K562 (cell line): ENCODE measurements at regions not wholly inside any gene's neighbourhood (a gene's known extent, or its start where the extent isn't known, plus 50 kb on each side); places are given as distances from the start of the nearest gene placed in this dataset.
A peak's percentile ranks its signal among the peaks of the same experiment; 100 is the strongest.

ENCODE experiments used
- ATAC-seq: fragments of 200-7000 bp; cut with Tn5 transposase; 3 replicates; pipeline ENCODE4 v1.9.1; 2020; ENCODE audit warnings: moderate library complexity
- BruUV-seq: library from RNA; stranded (reverse); fragments of 400-500 nt; replicated peaks from 2 replicates; lab custom pipeline; 2021; lab: Mats Ljungman, UMichigan
- CTCF ChIA-PET: fragments of 300-600 bp; formaldehyde crosslinking; extraction: SDS; loops from one replicate; lab custom pipeline; 2021; ENCODE audit warnings: low intra/inter-chr PET ratio; lab: Yijun Ruan, JAX
- POLR2A ChIA-PET: fragments of 300-600, 350-650 bp; sonication (Branson Sonifier 250); formaldehyde crosslinking; extraction: SDS; loops from one replicate; lab custom pipeline; 2021; ENCODE audit warnings: antibody characterized with exemption, inconsistent platforms; lab: Yijun Ruan, JAX
- DNase-seq, 4 experiments: peaks; one replicate each; pipeline versions ENCODE4 v3.0.0 to v3.0.0-alpha.2; 2011 to 2018; ENCODE audit warnings: low spot score in 3 of 4, mixed read lengths in 3 of 4; ENCODE audit errors: extremely low read depth in 1 of 4
- FAIRE-seq: peaks from 2 replicates; lab custom pipeline; 2011; peaks lifted over from hg19 to GRCh38; lab: Jason Lieb, UNC
- H2AFZ ChIP-seq: 2 replicates; pipeline ENCODE4 v1.6.0; 2011; ENCODE audit warnings: low read depth, low read length, control low read depth, inconsistent platforms
- H3K27ac ChIP-seq: fragments of 200-600 bp; 3 replicates; pipeline ENCODE4 v1.8.0; 2011; ENCODE audit warnings: low read depth, mild to moderate bottlenecking, control low read depth, inconsistent platforms, low read length, moderate library complexity, mixed read lengths; ENCODE audit errors: extremely low read depth
- H3K27me3 ChIP-seq, 2 experiments: fragments of 300-600 bp in 1 of 2; 2 replicates in 1 of 2; 3 replicates in 1 of 2; pipeline versions ENCODE4 v1.6.0 to v1.8.0; 2011; ENCODE audit warnings: inconsistent platforms in 2 of 2, low read length in 2 of 2, mild to moderate bottlenecking in 1 of 2, mixed read lengths in 1 of 2, moderate library complexity in 1 of 2; ENCODE audit not compliant: control insufficient read depth in 2 of 2, insufficient read depth in 2 of 2
- H3K36me3 ChIP-seq: fragments of 300-600 bp; 3 replicates; pipeline ENCODE4 v1.8.0; 2011; ENCODE audit warnings: mild to moderate bottlenecking, low read length, inconsistent platforms; ENCODE audit not compliant: control insufficient read depth, insufficient read depth
- H3K4me1 ChIP-seq, 2 experiments: fragments of 200-600 bp in 1 of 2; replicated peaks in 1 of 2; 2 replicates in 1 of 2; 3 replicates in 1 of 2; pipeline versions ENCODE4 v1.5.1 to v1.8.0; 2011; ENCODE audit warnings: inconsistent platforms in 2 of 2, low read length in 2 of 2, mild to moderate bottlenecking in 1 of 2, mixed read lengths in 1 of 2, moderate library complexity in 1 of 2; ENCODE audit not compliant: control insufficient read depth in 2 of 2, insufficient read depth in 2 of 2
- H3K4me2 ChIP-seq: 2 replicates; pipeline ENCODE4 v1.6.1; 2011; ENCODE audit warnings: low read length, control low read depth, inconsistent platforms, mixed read lengths; ENCODE audit not compliant: insufficient read depth
- H3K4me3 ChIP-seq: fragments of 200-600 bp; sonication (generic), shearing (Covaris generic); 2 replicates; pipeline ENCODE4 v1.5.1; 2016; ENCODE audit warnings: control low read depth, inconsistent platforms
- H3K79me2 ChIP-seq: fragments of 200-600 bp; 3 replicates; pipeline ENCODE4 v1.8.0; 2011; ENCODE audit warnings: low read length, inconsistent platforms; ENCODE audit not compliant: control insufficient read depth, insufficient read depth
- H3K9ac ChIP-seq, 2 experiments: 2 replicates each; pipeline versions ENCODE4 v1.6.0 to v1.6.1; 2011; ENCODE audit warnings: low read depth in 2 of 2, low read length in 2 of 2, control low read depth in 1 of 2, inconsistent platforms in 1 of 2, mild to moderate bottlenecking in 1 of 2, mixed read lengths in 1 of 2; ENCODE audit not compliant: insufficient read depth in 1 of 2
- H3K9me1 ChIP-seq: one replicate; pipeline ENCODE4 v1.6.0; 2011; ENCODE audit warnings: inconsistent platforms, mild to moderate bottlenecking, low read length, moderate library complexity; ENCODE audit not compliant: control insufficient read depth, insufficient read depth
- H3K9me3 ChIP-seq: replicated peaks from 2 replicates; pipeline ENCODE4 v1.5.1; 2011; ENCODE audit warnings: low read depth, low read length, inconsistent platforms; ENCODE audit not compliant: control insufficient read depth, insufficient read depth
- H4K20me1 ChIP-seq: replicated peaks from 2 replicates; pipeline ENCODE4 v1.6.1; 2011; ENCODE audit warnings: low read length, inconsistent platforms, mixed read lengths; ENCODE audit not compliant: control insufficient read depth, insufficient read depth
- CAMTA2 ChIP-seq: fragments of 250-450 bp; sonication (Bioruptor Pico); conservative IDR thresholded peaks from 2 replicates; pipeline ENCODE4 v1.5.1; 2022
- E2F3 ChIP-seq: fragments of 250-450 bp; sonication (Bioruptor Pico); IDR thresholded peaks from 2 replicates; pipeline ENCODE4 v1.4.0; 2020; ENCODE audit warnings: mild to moderate bottlenecking
- FOSL1 ChIP-seq: fragments of 200-800 bp; sonication (Bioruptor generic); conservative IDR thresholded peaks from 2 replicates; pipeline ENCODE4 v1.6.1; 2016; ENCODE audit warnings: missing genetic modification characterization, missing compliant biosample characterization
- GTF2E2 ChIP-seq: fragments of 200-800 bp; sonication (Bioruptor generic); IDR thresholded peaks from 2 replicates; pipeline ENCODE4 v1.6.1; 2016; ENCODE audit warnings: missing genetic modification characterization, missing compliant biosample characterization
- HDAC2 ChIP-seq: fragments of 450-650 bp; IDR thresholded peaks from 2 replicates; pipeline ENCODE4 v1.6.1; 2016; ENCODE audit warnings: mild to moderate bottlenecking
- IRF1 ChIP-seq: sonication (generic); formaldehyde crosslinking; IDR thresholded peaks from 2 replicates; pipeline ENCODE4 v1.8.0; 2022; ENCODE audit warnings: missing genetic modification reagents, mild to moderate bottlenecking, borderline replicate concordance
- NKRF ChIP-seq: fragments of 450-650 bp; IDR thresholded peaks from 2 replicates; pipeline ENCODE4 v1.6.1; 2016; ENCODE audit warnings: borderline replicate concordance
- PHTF2 ChIP-seq: fragments of 250-450 bp; sonication (Bioruptor Pico); IDR thresholded peaks from 2 replicates; pipeline ENCODE4 v1.5.0; 2021; ENCODE audit warnings: mild to moderate bottlenecking
- SUPT5H ChIP-seq: fragments of 450-650 bp; IDR thresholded peaks from 2 replicates; pipeline ENCODE4 v1.6.1; 2016
- TARDBP ChIP-seq: fragments of 450-650 bp; IDR thresholded peaks from 2 replicates; pipeline ENCODE4 v1.6.1; 2016
- XRCC3 ChIP-seq: fragments of 450-650 bp; IDR thresholded peaks from 2 replicates; pipeline ENCODE4 v1.6.1; 2017; ENCODE audit warnings: mild to moderate bottlenecking, moderate library complexity
- ZKSCAN8 ChIP-seq: fragments of 200-800 bp; sonication (Bioruptor generic); IDR thresholded peaks from 2 replicates; pipeline ENCODE4 v1.6.1; 2016; ENCODE audit warnings: missing genetic modification characterization, missing compliant biosample characterization
- ZNF121 ChIP-seq: sonication (generic); formaldehyde crosslinking; conservative IDR thresholded peaks from 2 replicates; pipeline ENCODE4 v1.8.0; 2022; ENCODE audit warnings: missing genetic modification reagents
- ZNF184 ChIP-seq: sonication (generic); formaldehyde crosslinking; IDR thresholded peaks from 2 replicates; pipeline ENCODE4 v1.5.0; 2020; ENCODE audit warnings: missing genetic modification reagents
- ZNF699 ChIP-seq: fragments of 250-450 bp; sonication (Bioruptor Pico); IDR thresholded peaks from 2 replicates; pipeline ENCODE4 v1.8.0; 2021; ENCODE audit warnings: mild to moderate bottlenecking, moderate library complexity; ENCODE audit not compliant: insufficient replicate concordance
- WGBS: fragments of 100-300 bp; shearing (Covaris generic); methylation state at CpG from one replicate; pipeline ENCODE4 v1.1.6; 2016; ENCODE audit warnings: low coverage, mixed read lengths; ENCODE audit not compliant: insufficient coverage; ENCODE audit errors: missing lambda C conversion rate; 5-methylcytosine and 5-hydroxymethylcytosine counted together
- in situ Hi-C: fragments of 300-500 bp; cut with MboI; formaldehyde crosslinking; loops from 4 replicates; pipeline ENCODE4 v1.15.0; 2018; ENCODE audit warnings: inconsistent platforms, mixed read lengths
- intact Hi-C: fragments of 100-400 bp; cut with micrococcal nuclease; formaldehyde crosslinking; loops from 2 replicates; pipeline ENCODE4 v1.14.2; 2022
- TF ChIP-seq, protein P1 (sequence below): fragments of 450-650 bp; IDR thresholded peaks from 2 replicates; pipeline ENCODE4 v1.6.1; 2017; ENCODE audit warnings: mild to moderate bottlenecking, moderate library complexity

GRCh38 chr18:30920757-30921156 lies 121.8 kb downstream of the DSC3 start:
- Histone ChIP-seq H3K27me3 (no peaks in the 10 kb centered on the region), H4K20me1 (no peaks in the 10 kb centered on the region), H3K36me3 (no peaks in the 10 kb centered on the region), H3K9me1 (no peaks in the 10 kb centered on the region), H3K4me3 (no peak overlapping the region), H3K79me2 (no peaks in the 10 kb centered on the region), H3K4me1 (no peaks in the 10 kb centered on the region), H3K4me2 (no peak overlapping the region), H2AFZ (no peak overlapping the region), H3K9me3 (no peaks in the 10 kb centered on the region), H3K9ac (no peak overlapping the region), H3K27ac (no peak overlapping the region)
- FAIRE-seq, result no peak
- ATAC-seq, result no peak
- BruUV-seq, result no TSS peak
- ChIA-PET POLR2A (no interaction called here), CTCF (no interaction called here)
- TF ChIP-seq CAMTA2 (CRISPR knock-in tag) (no peak), GTF2E2 (tag) (no peak), FOSL1 (tag) (peak; percentile 65), ZNF121 (CRISPR knock-in tag) (no peak)
- TF ChIP-seq, protein P1, sequence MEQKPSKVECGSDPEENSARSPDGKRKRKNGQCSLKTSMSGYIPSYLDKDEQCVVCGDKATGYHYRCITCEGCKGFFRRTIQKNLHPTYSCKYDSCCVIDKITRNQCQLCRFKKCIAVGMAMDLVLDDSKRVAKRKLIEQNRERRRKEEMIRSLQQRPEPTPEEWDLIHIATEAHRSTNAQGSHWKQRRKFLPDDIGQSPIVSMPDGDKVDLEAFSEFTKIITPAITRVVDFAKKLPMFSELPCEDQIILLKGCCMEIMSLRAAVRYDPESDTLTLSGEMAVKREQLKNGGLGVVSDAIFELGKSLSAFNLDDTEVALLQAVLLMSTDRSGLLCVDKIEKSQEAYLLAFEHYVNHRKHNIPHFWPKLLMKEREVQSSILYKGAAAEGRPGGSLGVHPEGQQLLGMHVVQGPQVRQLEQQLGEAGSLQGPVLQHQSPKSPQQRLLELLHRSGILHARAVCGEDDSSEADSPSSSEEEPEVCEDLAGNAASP, result no peak
- 6% methylated on average over 5 of the region's 5 CpGs for WGBS
- in situ Hi-C loops, result no loop called here
- intact Hi-C loops, result no loop called here
- no peak for DNase-seq

DNA sequence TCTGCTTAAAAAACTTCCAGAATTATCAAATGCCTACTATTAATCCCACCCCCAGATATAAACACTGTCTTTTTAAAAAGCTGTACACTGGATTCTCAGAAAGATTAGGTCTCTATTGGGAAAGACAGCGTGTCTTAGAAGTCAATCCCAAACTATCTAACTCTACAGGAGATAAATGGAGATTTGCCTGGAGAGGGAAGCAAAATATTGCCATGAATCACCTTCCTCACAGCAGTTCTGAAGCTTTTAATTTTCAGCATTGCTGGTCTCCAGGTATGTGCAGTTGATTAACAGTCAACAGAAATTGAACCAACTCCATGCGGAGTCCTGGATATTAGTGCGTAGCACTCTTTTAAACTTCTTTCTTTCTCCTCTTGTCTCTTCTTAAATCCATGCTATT lies 122.2 kb downstream of the DSC3 start:
- H3K27me3 ChIP-seq, result no peaks in the 10 kb centered on the region
- no peaks in the 10 kb centered on the region for H3K9me3 ChIP-seq
- no peaks in the 10 kb centered on the region for H3K36me3 ChIP-seq
- H3K4me3 ChIP-seq, result no peak overlapping the region
- H3K4me1 ChIP-seq, result no peaks in the 10 kb centered on the region
- ATAC-seq (no peak), DNase-seq (no peak), FAIRE-seq (no peak)
- no peak overlapping the region for H3K9ac ChIP-seq
- no peaks in the 10 kb centered on the region for H4K20me1 ChIP-seq
- POLR2A ChIA-PET, result interaction anchor here (0.5 kb wide), 1 partner anchor 44 kb away, joined by 3 read pairs; no protein-coding TSS in a partner anchor
- no TSS peak for BruUV-seq
- CTCF ChIA-PET, result no interaction called here
- 16% methylated on average over 3 of the region's 3 CpGs for whole genome bisulfite sequencing
- H3K27ac ChIP-seq, result no peak overlapping the region
- H3K9me1 ChIP-seq, result no peaks in the 10 kb centered on the region
- intact Hi-C loops, result no loop called here
- no peak overlapping the region for H3K4me2 ChIP-seq
- H3K79me2 ChIP-seq, result no peaks in the 10 kb centered on the region
- H2AFZ ChIP-seq, result no peak overlapping the region
- in situ Hi-C loops, result no loop called here
- TF ChIP-seq HDAC2 (no peak), ZKSCAN8 (no peak), ZNF699 (CRISPR knock-in tag) (no peak), XRCC3 (no peak), PHTF2 (CRISPR knock-in tag) (no peak), IRF1 (CRISPR knock-in tag) (no peak), NKRF (no peak), E2F3 (CRISPR knock-in tag) (no peak), ZNF184 (CRISPR knock-in tag) (no peak), SUPT5H (no peak), TARDBP (no peak)
